ENCODE measurements at regions not wholly inside any gene's neighbourhood (a gene's known extent, or its start where the extent isn't known, plus 50 kb on each side); places are given as distances from the start of the nearest gene placed in this dataset.

DNA sequence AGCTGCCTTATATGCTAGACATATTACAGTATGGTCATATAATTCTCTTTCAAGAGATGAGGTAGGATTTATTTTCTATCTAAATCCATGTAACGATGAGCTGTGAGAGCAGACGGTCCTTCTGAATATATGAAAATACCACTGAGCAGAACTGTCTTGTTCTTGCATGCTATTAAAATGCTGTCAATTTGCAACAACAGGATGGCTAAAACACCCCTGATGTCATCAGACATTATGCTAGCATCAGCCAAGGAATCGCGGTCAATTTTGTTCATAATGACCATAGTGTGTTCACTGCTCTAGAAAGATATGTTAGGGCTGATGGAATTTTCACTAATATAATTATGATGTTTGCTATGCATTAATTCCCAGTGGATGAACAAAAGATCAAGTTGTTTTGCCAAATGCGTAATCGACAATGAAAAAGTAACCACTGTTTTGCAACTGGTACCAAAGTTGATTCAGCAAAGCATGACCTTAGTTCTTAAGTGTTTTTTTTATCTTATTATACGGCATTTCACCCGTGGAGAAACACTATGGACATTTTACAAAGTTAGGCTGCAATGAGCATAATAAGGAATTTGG, 765.4 kb upstream of the NR2F2 start:
- TF ChIP-seq CTCF (conservative IDR thresholded peaks at IDR 0.05 in 1 of 2, IDR thresholded peaks at IDR 0.05 in 1 of 2; ENCODE audit: extremely low read depth in 1 of 2, insufficient read depth in 1 of 2, low read depth in 1 of 2, low read length in 2 of 2) (no peak), EZH2 (IDR thresholded peaks at IDR 0.05; ENCODE audit: borderline replicate concordance, low read length) (no peak)
